Natural killer cell (primary cell): ENCODE measurements at regions not wholly inside any gene's neighbourhood (a gene's known extent, or its start where the extent isn't known, plus 50 kb on each side); places are given as distances from the start of the nearest gene placed in this dataset.

Source experiments
- ATAC-seq, 3 donors: fragments of 150-1000 bp in 2 of 3; fragments of 200-7000 bp in 1 of 3; cut with Tn5 transposase; 1 replicate in 1 of 3; 2 replicates in 2 of 3; pipeline ENCODE4 v1.10.0; 2021; ENCODE audit warnings: mild to moderate bottlenecking in 2 of 3, moderate library complexity in 2 of 3
- DNase-seq, 2 donors: peaks; one replicate each; pipeline versions ENCODE4 v3.0.0 to v3.0.0-alpha.2; 2013 to 2021; ENCODE audit warnings: mixed read lengths in 1 of 2
- H3K27ac ChIP-seq: one replicate; pipeline ENCODE4 v1.5.1; 2013; ENCODE audit warnings: mild to moderate bottlenecking, low read length
- H3K27me3 ChIP-seq: one replicate; pipeline ENCODE4 v1.6.1; 2013; ENCODE audit warnings: low read length; ENCODE audit not compliant: control insufficient read depth, insufficient read depth
- H3K36me3 ChIP-seq: one replicate; pipeline ENCODE4 v1.6.1; 2013; ENCODE audit warnings: low read length; ENCODE audit not compliant: control insufficient read depth, insufficient read depth
- H3K4me1 ChIP-seq: one replicate; pipeline ENCODE4 v1.6.1; 2013; ENCODE audit warnings: low read length; ENCODE audit not compliant: control insufficient read depth, insufficient read depth
- H3K4me3 ChIP-seq: one replicate; pipeline ENCODE4 v1.5.1; 2013; ENCODE audit warnings: low read length
- H3K9me3 ChIP-seq: one replicate; pipeline ENCODE4 v1.6.1; 2013; ENCODE audit warnings: low read length; ENCODE audit not compliant: control insufficient read depth, insufficient read depth
- H3K27ac Mint-ChIP-seq, 2 donors: one replicate each; pipeline ENCODE4 v1.8.0; 2022; ENCODE audit warnings: mild to moderate bottlenecking in 2 of 2, mixed read lengths in 2 of 2, moderate library complexity in 1 of 2
- H3K27me3 Mint-ChIP-seq, 2 donors: one replicate each; pipeline ENCODE4 v1.8.0; 2022; ENCODE audit warnings: low read depth in 2 of 2, mixed read lengths in 2 of 2
- H3K36me3 Mint-ChIP-seq: one replicate; pipeline ENCODE4 v1.8.0; 2022; ENCODE audit warnings: mixed read lengths
- H3K4me1 Mint-ChIP-seq, 2 donors: one replicate each; pipeline ENCODE4 v1.8.0; 2022; ENCODE audit warnings: mixed read lengths in 2 of 2
- H3K4me3 Mint-ChIP-seq: one replicate; pipeline ENCODE4 v1.8.0; 2022; ENCODE audit warnings: mild to moderate bottlenecking, moderate library complexity, mixed read lengths
- H3K9me3 Mint-ChIP-seq, 2 donors: one replicate each; pipeline ENCODE4 v1.8.0; 2022; ENCODE audit warnings: mixed read lengths in 2 of 2
- CTCF ChIP-seq: fragments of 200-600 bp; IDR thresholded peaks from one replicate; pipeline ENCODE4 v1.8.0; 2022; ENCODE audit warnings: antibody characterized with exemption
- WGBS: methylation state at CpG from one replicate; pipeline ENCODE4 v1.1.7; 2013; ENCODE audit warnings: missing lambda C conversion rate; ENCODE audit not compliant: insufficient coverage; 5-methylcytosine and 5-hydroxymethylcytosine counted together
- intact Hi-C: fragments of 100-400 bp; cut with micrococcal nuclease; formaldehyde crosslinking; loops from one replicate; pipeline ENCODE4 v1.14.2; 2022

- Histone ChIP-seq H3K4me3 (no peak overlapping the region), H3K27me3 (no peaks in the 10 kb centered on the region), H3K4me1 (no peaks in the 10 kb centered on the region), H3K9me3 (peaks cover 11% of the 10 kb centered on the region), H3K27ac (no peak overlapping the region), H3K36me3 (no peaks in the 10 kb centered on the region)
- ATAC-seq (no peak), DNase-seq (no peak)
- intact Hi-C loops = no loop called here
- no peaks in the 10 kb centered on the region for H3K36me3 Mint-ChIP-seq
- H3K4me1 Mint-ChIP-seq = no peaks in the 10 kb centered on the region
- peaks cover 11 to 18% of the 10 kb centered on the region in 2 donors for H3K9me3 Mint-ChIP-seq
- no peaks in the 10 kb centered on the region for H3K27me3 Mint-ChIP-seq
- no peak for TF ChIP-seq CTCF
- H3K4me3 Mint-ChIP-seq = no peak overlapping the region
- H3K27ac Mint-ChIP-seq = no peak overlapping the region
- 84% methylated on average over 5 of the region's 5 CpGs for WGBS
Observed at GRCh38 chr3:161884830-161885229, 388.2 kb downstream of the OTOL1 start.

GRCh38 chr3:161890147-161890625 lies 393.6 kb downstream of the OTOL1 start:
- H3K36me3 Mint-ChIP-seq = no peaks in the 10 kb centered on the region

DNA sequence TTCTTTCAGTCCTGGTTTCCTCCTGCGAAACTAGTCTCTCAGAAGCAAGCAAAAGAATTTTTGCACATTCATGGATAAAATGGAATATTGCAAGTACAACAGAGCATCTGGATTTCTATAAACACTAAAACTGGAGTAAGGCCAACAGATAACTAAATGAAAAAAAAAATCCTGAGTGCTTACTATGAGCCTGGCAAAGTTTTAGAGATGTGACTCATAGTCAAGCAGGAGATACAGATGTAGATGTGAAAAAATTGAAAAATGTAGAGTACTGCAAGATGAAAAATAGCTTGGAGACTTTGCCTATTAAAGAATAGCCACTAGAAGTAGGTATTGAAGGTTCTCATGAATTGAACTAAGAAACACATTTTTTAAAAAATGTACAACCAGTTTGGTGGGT lies 397.4 kb downstream of the OTOL1 start:
- Mint-ChIP-seq H3K4me3 (no peak overlapping the region), H3K36me3 (peaks cover 4% of the 10 kb centered on the region), H3K27me3 (no peaks in the 10 kb centered on the region), H3K4me1 (no peaks in the 10 kb centered on the region), H3K9me3 (peaks cover 4 to 7% of the 10 kb centered on the region in 2 donors), H3K27ac (no peak overlapping the region)
- intact Hi-C loops = no loop called here
- Histone ChIP-seq H3K9me3 (peaks cover 7% of the 10 kb centered on the region), H3K27ac (no peak overlapping the region), H3K27me3 (no peaks in the 10 kb centered on the region), H3K4me1 (no peaks in the 10 kb centered on the region), H3K4me3 (no peak overlapping the region), H3K36me3 (no peaks in the 10 kb centered on the region)
- no peak for ATAC-seq
- 83% methylated on average over 1 of the region's 1 CpG for WGBS
- TF ChIP-seq CTCF = no peak
- DNase-seq = no peak

More at GRCh38 chr3:161890147-161890625, 393.6 kb downstream of the OTOL1 start:
- no peak overlapping the region for H3K4me3 ChIP-seq
- H3K27ac ChIP-seq = no peak overlapping the region
- no peak for DNase-seq
- Mint-ChIP-seq H3K9me3 (peaks cover 3 to 15% of the 10 kb centered on the region in 2 donors), H3K4me1 (no peaks in the 10 kb centered on the region), H3K27ac (no peak overlapping the region), H3K4me3 (no peak overlapping the region), H3K27me3 (no peaks in the 10 kb centered on the region)
- 96% methylated on average over 2 of the region's 2 CpGs for WGBS
- intact Hi-C loops = no loop called here
- H3K4me1 ChIP-seq = no peaks in the 10 kb centered on the region
- no peaks in the 10 kb centered on the region for H3K36me3 ChIP-seq
- ATAC-seq = no peak
- no peak for TF ChIP-seq CTCF
- peaks cover 14% of the 10 kb centered on the region for H3K9me3 ChIP-seq
- H3K27me3 ChIP-seq = no peaks in the 10 kb centered on the region

GRCh38 chr3:161894657-161895056 lies 398.0 kb downstream of the OTOL1 start:
- no peak overlapping the region for H3K27ac ChIP-seq
- Mint-ChIP-seq H3K27me3 (no peaks in the 10 kb centered on the region), H3K4me3 (no peak overlapping the region), H3K4me1 (no peaks in the 10 kb centered on the region), H3K36me3 (peaks cover 4% of the 10 kb centered on the region), H3K9me3 (peaks cover 4 to 6% of the 10 kb centered on the region in 2 donors), H3K27ac (no peak overlapping the region)
- TF ChIP-seq CTCF = no peak
- H3K4me3 ChIP-seq = no peak overlapping the region
- H3K4me1 ChIP-seq = no peaks in the 10 kb centered on the region
- no peaks in the 10 kb centered on the region for H3K27me3 ChIP-seq
- peaks cover 7% of the 10 kb centered on the region for H3K9me3 ChIP-seq
- DNase-seq (no peak), ATAC-seq (no peak)
- H3K36me3 ChIP-seq = no peaks in the 10 kb centered on the region
- intact Hi-C loops = no loop called here
